ENCODE measurements at regions not wholly inside any gene's neighbourhood (a gene's known extent, or its start where the extent isn't known, plus 50 kb on each side); places are given as distances from the start of the nearest gene placed in this dataset.

DNA sequence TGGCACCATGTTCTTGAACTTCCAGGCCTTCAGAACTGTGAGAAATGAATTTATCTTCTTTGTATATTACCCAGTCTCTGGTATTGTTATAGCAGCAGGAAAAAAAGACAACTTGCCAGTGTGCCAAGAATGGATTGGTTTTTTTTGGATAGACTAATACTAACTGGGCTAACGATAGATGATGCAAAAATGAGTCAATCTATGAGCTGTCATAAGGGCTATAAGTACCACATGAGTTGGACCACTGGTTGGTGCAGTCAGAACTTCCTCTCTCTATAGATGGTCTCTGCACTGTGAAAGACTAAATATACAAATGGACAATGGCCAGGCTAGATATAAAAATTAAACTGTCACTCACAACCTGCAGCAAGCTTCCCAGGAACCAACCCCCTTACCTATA lies 87.6 kb upstream of the COL21A1 start:
- TF ChIP-seq, protein P1, sequence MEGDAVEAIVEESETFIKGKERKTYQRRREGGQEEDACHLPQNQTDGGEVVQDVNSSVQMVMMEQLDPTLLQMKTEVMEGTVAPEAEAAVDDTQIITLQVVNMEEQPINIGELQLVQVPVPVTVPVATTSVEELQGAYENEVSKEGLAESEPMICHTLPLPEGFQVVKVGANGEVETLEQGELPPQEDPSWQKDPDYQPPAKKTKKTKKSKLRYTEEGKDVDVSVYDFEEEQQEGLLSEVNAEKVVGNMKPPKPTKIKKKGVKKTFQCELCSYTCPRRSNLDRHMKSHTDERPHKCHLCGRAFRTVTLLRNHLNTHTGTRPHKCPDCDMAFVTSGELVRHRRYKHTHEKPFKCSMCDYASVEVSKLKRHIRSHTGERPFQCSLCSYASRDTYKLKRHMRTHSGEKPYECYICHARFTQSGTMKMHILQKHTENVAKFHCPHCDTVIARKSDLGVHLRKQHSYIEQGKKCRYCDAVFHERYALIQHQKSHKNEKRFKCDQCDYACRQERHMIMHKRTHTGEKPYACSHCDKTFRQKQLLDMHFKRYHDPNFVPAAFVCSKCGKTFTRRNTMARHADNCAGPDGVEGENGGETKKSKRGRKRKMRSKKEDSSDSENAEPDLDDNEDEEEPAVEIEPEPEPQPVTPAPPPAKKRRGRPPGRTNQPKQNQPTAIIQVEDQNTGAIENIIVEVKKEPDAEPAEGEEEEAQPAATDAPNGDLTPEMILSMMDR (IDR thresholded peaks at IDR 0.05): no peak
- no peak for TF ChIP-seq POLR2A (IDR thresholded peaks at IDR 0.05)
